ENCODE measurements at regions not wholly inside any gene's neighbourhood (a gene's known extent, or its start where the extent isn't known, plus 50 kb on each side); places are given as distances from the start of the nearest gene placed in this dataset.

- Histone ChIP-seq H3K36me3 (ENCODE audit: control insufficient read depth in 5 of 5, insufficient read depth in 5 of 5, low read length in 5 of 5) (no peaks in the 10 kb centered on the region), H3K9me3 (ENCODE audit: control insufficient read depth in 5 of 5, low read length in 5 of 5) (no peaks in the 10 kb centered on the region), H3K27me3 (ENCODE audit: control insufficient read depth in 5 of 5, insufficient read depth in 4 of 5, low read length in 5 of 5) (no peaks in the 10 kb centered on the region), H3K9ac (ENCODE audit: low read length in 5 of 5) (no peak overlapping the region), H3K27ac (ENCODE audit: low read depth, low read length) (no peak overlapping the region), H3K4me1 (ENCODE audit: control insufficient read depth in 5 of 5, insufficient read depth in 5 of 5, low read length in 5 of 5) (no peaks in the 10 kb centered on the region), H3K4me3 (ENCODE audit: low read depth in 1 of 5, low read length in 5 of 5) (no peak overlapping the region)
Observed at GRCh38 chr9:10928372-10928771, 315.6 kb upstream of the PTPRD start.

- no peaks in the 10 kb centered on the region for H3K4me1 ChIP-seq (ENCODE audit: control insufficient read depth in 5 of 5, insufficient read depth in 5 of 5, low read length in 5 of 5)
- H3K27ac ChIP-seq (ENCODE audit: low read depth, low read length), result no peak overlapping the region
- no peaks in the 10 kb centered on the region for H3K27me3 ChIP-seq (ENCODE audit: control insufficient read depth in 5 of 5, insufficient read depth in 4 of 5, low read length in 5 of 5)
- no peaks in the 10 kb centered on the region for H3K9me3 ChIP-seq (ENCODE audit: control insufficient read depth in 5 of 5, low read length in 5 of 5)
- no peak overlapping the region for H3K9ac ChIP-seq (ENCODE audit: low read length in 5 of 5)
- H3K4me3 ChIP-seq (ENCODE audit: low read depth in 1 of 5, low read length in 5 of 5), result no peak overlapping the region
- no peaks in the 10 kb centered on the region for H3K36me3 ChIP-seq (ENCODE audit: control insufficient read depth in 5 of 5, insufficient read depth in 5 of 5, low read length in 5 of 5)
Observed at GRCh38 chr9:10930081-10930480, 317.3 kb upstream of the PTPRD start.

- no peak overlapping the region for H3K27ac ChIP-seq (ENCODE audit: low read depth, low read length)
Observed at GRCh38 chr9:10946676-10947410, 334.0 kb upstream of the PTPRD start.

DNA sequence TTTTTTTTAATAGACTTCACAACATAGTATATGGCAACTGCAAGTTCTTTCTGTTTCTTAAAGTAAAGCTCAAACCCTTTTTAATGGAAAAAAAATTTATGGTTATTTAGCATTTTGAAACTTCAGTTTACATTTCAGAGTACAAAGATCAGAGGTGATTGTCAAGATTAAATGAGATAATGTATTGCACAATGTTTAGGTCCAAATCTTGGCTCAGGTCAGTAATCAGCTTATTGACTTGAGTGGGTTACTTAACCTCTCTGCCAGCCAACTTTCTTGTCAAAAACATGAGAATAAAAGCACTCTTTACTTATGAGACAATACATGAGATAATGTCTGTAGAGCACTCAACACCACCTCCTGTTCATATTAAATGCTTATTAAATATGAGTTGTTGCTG, 345.1 kb upstream of the PTPRD start:
- Histone ChIP-seq H3K36me3 (ENCODE audit: control insufficient read depth in 5 of 5, insufficient read depth in 5 of 5, low read length in 5 of 5) (no peaks in the 10 kb centered on the region), H3K9ac (ENCODE audit: low read length in 5 of 5) (no peak overlapping the region), H3K4me1 (ENCODE audit: control insufficient read depth in 5 of 5, insufficient read depth in 5 of 5, low read length in 5 of 5) (no peaks in the 10 kb centered on the region), H3K4me3 (ENCODE audit: low read depth in 1 of 5, low read length in 5 of 5) (no peak overlapping the region), H3K27ac (ENCODE audit: low read depth, low read length) (no peak overlapping the region), H3K27me3 (ENCODE audit: control insufficient read depth in 5 of 5, insufficient read depth in 4 of 5, low read length in 5 of 5) (no peaks in the 10 kb centered on the region), H3K9me3 (ENCODE audit: control insufficient read depth in 5 of 5, low read length in 5 of 5) (peaks cover 0 to 2% (median 0%) of the 10 kb centered on the region in 5 donors)

More at GRCh38 chr9:10946676-10947410, 334.0 kb upstream of the PTPRD start:
- H3K36me3 ChIP-seq (ENCODE audit: control insufficient read depth in 5 of 5, insufficient read depth in 5 of 5, low read length in 5 of 5), result no peaks in the 10 kb centered on the region
- H3K4me3 ChIP-seq (ENCODE audit: low read depth in 1 of 5, low read length in 5 of 5), result no peak overlapping the region
- no peaks in the 10 kb centered on the region for H3K9me3 ChIP-seq (ENCODE audit: control insufficient read depth in 5 of 5, low read length in 5 of 5)
- H3K4me1 ChIP-seq (ENCODE audit: control insufficient read depth in 5 of 5, insufficient read depth in 5 of 5, low read length in 5 of 5), result no peaks in the 10 kb centered on the region
- H3K9ac ChIP-seq (ENCODE audit: low read length in 5 of 5), result no peak overlapping the region
- H3K27me3 ChIP-seq (ENCODE audit: control insufficient read depth in 5 of 5, insufficient read depth in 4 of 5, low read length in 5 of 5), result no peaks in the 10 kb centered on the region

DNA sequence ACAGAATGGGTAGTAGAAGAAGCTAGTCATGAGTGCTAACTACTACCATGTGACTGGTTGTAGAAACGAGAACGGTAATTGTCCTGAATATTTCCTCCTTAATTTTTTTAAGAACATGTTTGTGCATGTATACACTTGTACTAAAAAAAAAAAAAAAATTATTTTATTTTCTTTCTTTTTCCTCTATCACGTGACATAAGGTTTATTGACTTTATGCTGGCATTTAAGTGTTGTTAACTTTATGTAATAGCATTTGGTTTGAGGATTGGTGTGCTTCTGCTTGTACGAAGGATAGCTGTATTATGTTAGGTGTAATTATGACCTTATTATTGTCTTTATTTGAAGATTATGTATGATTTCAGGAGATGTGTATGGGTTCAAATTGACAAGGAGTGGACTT, 349.1 kb upstream of the PTPRD start:
- H3K27ac ChIP-seq (ENCODE audit: low read depth, low read length), result no peak overlapping the region
- H3K9ac ChIP-seq (ENCODE audit: low read length in 5 of 5), result no peak overlapping the region
- H3K36me3 ChIP-seq (ENCODE audit: control insufficient read depth in 5 of 5, insufficient read depth in 5 of 5, low read length in 5 of 5), result no peaks in the 10 kb centered on the region
- peaks cover 0 to 2% (median 0%) of the 10 kb centered on the region in 5 donors for H3K9me3 ChIP-seq (ENCODE audit: control insufficient read depth in 5 of 5, low read length in 5 of 5)
- no peaks in the 10 kb centered on the region for H3K4me1 ChIP-seq (ENCODE audit: control insufficient read depth in 5 of 5, insufficient read depth in 5 of 5, low read length in 5 of 5)
- no peaks in the 10 kb centered on the region for H3K27me3 ChIP-seq (ENCODE audit: control insufficient read depth in 5 of 5, insufficient read depth in 4 of 5, low read length in 5 of 5)
- no peak overlapping the region for H3K4me3 ChIP-seq (ENCODE audit: low read depth in 1 of 5, low read length in 5 of 5)

DNA sequence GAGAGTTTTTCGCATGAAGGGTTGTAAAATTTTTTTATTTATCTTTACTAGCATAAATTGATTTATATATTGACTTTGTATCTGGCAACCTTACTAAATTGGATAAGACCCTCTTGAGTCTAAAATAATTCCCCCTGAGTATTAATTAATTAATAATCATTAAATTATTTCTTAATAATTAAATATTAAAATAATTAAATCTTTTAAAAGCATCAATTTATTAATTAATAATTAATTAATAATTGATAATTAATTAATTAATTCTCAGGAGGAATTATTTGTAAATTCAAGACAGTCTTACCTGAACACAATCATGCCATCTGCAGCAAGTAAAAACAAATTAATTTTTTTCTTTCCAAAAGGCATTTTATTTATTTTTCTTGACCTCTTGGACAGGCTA, 370.4 kb upstream of the PTPRD start:
- Histone ChIP-seq H3K9ac (ENCODE audit: low read length in 5 of 5) (no peak overlapping the region), H3K4me3 (ENCODE audit: low read depth in 1 of 5, low read length in 5 of 5) (no peak overlapping the region), H3K4me1 (ENCODE audit: control insufficient read depth in 5 of 5, insufficient read depth in 5 of 5, low read length in 5 of 5) (no peaks in the 10 kb centered on the region), H3K9me3 (ENCODE audit: control insufficient read depth in 5 of 5, low read length in 5 of 5) (peaks cover 0 to 3% (median 0%) of the 10 kb centered on the region in 5 donors), H3K27ac (ENCODE audit: low read depth, low read length) (no peak overlapping the region), H3K36me3 (ENCODE audit: control insufficient read depth in 5 of 5, insufficient read depth in 5 of 5, low read length in 5 of 5) (no peaks in the 10 kb centered on the region), H3K27me3 (ENCODE audit: control insufficient read depth in 5 of 5, insufficient read depth in 4 of 5, low read length in 5 of 5) (peaks cover 0 to 3% (median 0%) of the 10 kb centered on the region in 5 donors)

GRCh38 chr9:10999646-11000045, 386.8 kb upstream of the PTPRD start:
- Histone ChIP-seq H3K36me3 (ENCODE audit: control insufficient read depth in 5 of 5, insufficient read depth in 5 of 5, low read length in 5 of 5) (no peaks in the 10 kb centered on the region), H3K4me3 (ENCODE audit: low read depth in 1 of 5, low read length in 5 of 5) (no peak overlapping the region), H3K27ac (ENCODE audit: low read depth, low read length) (no peak overlapping the region), H3K9me3 (ENCODE audit: control insufficient read depth in 5 of 5, low read length in 5 of 5) (no peaks in the 10 kb centered on the region), H3K9ac (ENCODE audit: low read length in 5 of 5) (no peak overlapping the region), H3K27me3 (ENCODE audit: control insufficient read depth in 5 of 5, insufficient read depth in 4 of 5, low read length in 5 of 5) (no peaks in the 10 kb centered on the region), H3K4me1 (ENCODE audit: control insufficient read depth in 5 of 5, insufficient read depth in 5 of 5, low read length in 5 of 5) (no peaks in the 10 kb centered on the region)

GRCh38 chr9:11001546-11001945, 388.7 kb upstream of the PTPRD start:
- no peaks in the 10 kb centered on the region for H3K27me3 ChIP-seq (ENCODE audit: control insufficient read depth in 5 of 5, insufficient read depth in 4 of 5, low read length in 5 of 5)
- no peaks in the 10 kb centered on the region for H3K9me3 ChIP-seq (ENCODE audit: control insufficient read depth in 5 of 5, low read length in 5 of 5)
- no peaks in the 10 kb centered on the region for H3K4me1 ChIP-seq (ENCODE audit: control insufficient read depth in 5 of 5, insufficient read depth in 5 of 5, low read length in 5 of 5)
- H3K36me3 ChIP-seq (ENCODE audit: control insufficient read depth in 5 of 5, insufficient read depth in 5 of 5, low read length in 5 of 5), result no peaks in the 10 kb centered on the region
- H3K9ac ChIP-seq (ENCODE audit: low read length in 5 of 5), result no peak overlapping the region
- H3K27ac ChIP-seq (ENCODE audit: low read depth, low read length), result no peak overlapping the region
- H3K4me3 ChIP-seq (ENCODE audit: low read depth in 1 of 5, low read length in 5 of 5), result no peak overlapping the region

- H3K9ac ChIP-seq (ENCODE audit: low read length in 5 of 5), result no peak overlapping the region
- H3K27me3 ChIP-seq (ENCODE audit: control insufficient read depth in 5 of 5, insufficient read depth in 4 of 5, low read length in 5 of 5), result no peaks in the 10 kb centered on the region
- no peaks in the 10 kb centered on the region for H3K9me3 ChIP-seq (ENCODE audit: control insufficient read depth in 5 of 5, low read length in 5 of 5)
- no peaks in the 10 kb centered on the region for H3K36me3 ChIP-seq (ENCODE audit: control insufficient read depth in 5 of 5, insufficient read depth in 5 of 5, low read length in 5 of 5)
- no peaks in the 10 kb centered on the region for H3K4me1 ChIP-seq (ENCODE audit: control insufficient read depth in 5 of 5, insufficient read depth in 5 of 5, low read length in 5 of 5)
- no peak overlapping the region for H3K4me3 ChIP-seq (ENCODE audit: low read depth in 1 of 5, low read length in 5 of 5)
- no peak overlapping the region for H3K27ac ChIP-seq (ENCODE audit: low read depth, low read length)
Observed at GRCh38 chr9:11002705-11003104, 389.9 kb upstream of the PTPRD start.

- no peak overlapping the region for H3K9ac ChIP-seq (ENCODE audit: low read length in 5 of 5)
- no peaks in the 10 kb centered on the region for H3K36me3 ChIP-seq (ENCODE audit: control insufficient read depth in 5 of 5, insufficient read depth in 5 of 5, low read length in 5 of 5)
- H3K9me3 ChIP-seq (ENCODE audit: control insufficient read depth in 5 of 5, low read length in 5 of 5), result peaks cover 0 to 6% (median 0%) of the 10 kb centered on the region in 5 donors
- no peaks in the 10 kb centered on the region for H3K4me1 ChIP-seq (ENCODE audit: control insufficient read depth in 5 of 5, insufficient read depth in 5 of 5, low read length in 5 of 5)
- H3K27me3 ChIP-seq (ENCODE audit: control insufficient read depth in 5 of 5, insufficient read depth in 4 of 5, low read length in 5 of 5), result no peaks in the 10 kb centered on the region
- no peak overlapping the region for H3K27ac ChIP-seq (ENCODE audit: low read depth, low read length)
- H3K4me3 ChIP-seq (ENCODE audit: low read depth in 1 of 5, low read length in 5 of 5), result no peak overlapping the region
Observed at GRCh38 chr9:11003836-11004235, 391.0 kb upstream of the PTPRD start.

All from subcutaneous abdominal adipose tissue (tissue), 5 donors.